Gastrocnemius medialis (tissue), 4 donors: ENCODE measurements at regions not wholly inside any gene's neighbourhood (a gene's known extent, or its start where the extent isn't known, plus 50 kb on each side); places are given as distances from the start of the nearest gene placed in this dataset.
"Not testable (repeated sequence)": the region's sequence is repeated elsewhere in the genome, so short reads cannot be mapped to it uniquely, and the experiment has no call there.

Experiments used
- ATAC-seq, 2 donors: fragments of 150-250 bp; one replicate each; pipeline ENCODE4 v1.9.1; 2016
- DNase-seq, 2 donors: peaks; one replicate each; pipeline ENCODE4 v3.0.0-alpha.2; 2019
- H3K27ac ChIP-seq, 4 donors: fragments of 200-600 bp; sonication (generic); 1 replicate in 1 of 4; 2 replicates in 3 of 4; pipeline ENCODE4 v1.5.1; 2016 to 2018; ENCODE audit warnings: mild to moderate bottlenecking in 2 of 4, moderate library complexity in 1 of 4
- H3K27me3 ChIP-seq, 3 donors: fragments of 200-600 bp; sonication (generic) in 2 of 3; 1 replicate in 1 of 3; 2 replicates in 2 of 3; pipeline versions ENCODE4 v1.5.1 to v1.6.0; 2016 to 2019; ENCODE audit warnings: mild to moderate bottlenecking in 1 of 3, moderate library complexity in 1 of 3
- H3K36me3 ChIP-seq, 2 donors: fragments of 200-600 bp; sonication (generic) in 1 of 2; one replicate each; pipeline ENCODE4 v1.5.1; 2017 to 2018
- H3K4me1 ChIP-seq, 2 donors: fragments of 200-600 bp; sonication (generic) in 1 of 2; one replicate each; pipeline ENCODE4 v1.5.1; 2016 to 2017; ENCODE audit warnings: mild to moderate bottlenecking in 2 of 2
- H3K4me3 ChIP-seq, 4 donors: fragments of 200-600 bp; sonication (generic) in 3 of 4; 1 replicate in 1 of 4; 2 replicates in 3 of 4; pipeline ENCODE4 v1.5.1; 2016 to 2019; ENCODE audit warnings: mild to moderate bottlenecking in 2 of 4
- H3K9me3 ChIP-seq, 3 donors: fragments of 200-600 bp; sonication (generic) in 2 of 3; 1 replicate in 1 of 3; 2 replicates in 2 of 3; pipeline ENCODE4 v1.5.1; 2016 to 2019
- POLR2A ChIP-seq, 2 donors: fragments of 450-650 bp; IDR thresholded peaks; one replicate each; pipeline ENCODE4 v1.6.1; 2017; ENCODE audit warnings: antibody characterized with exemption in 2 of 2, mild to moderate bottlenecking in 2 of 2, moderate library complexity in 2 of 2
- in situ Hi-C, 4 donors: fragments of 200-750 bp; cut with MboI; loops; one replicate each; pipeline versions ENCODE4 v1.15.0 to v1.8.0; 2017; ENCODE audit warnings: low sequenced_read_pairs in 4 of 4
- intact Hi-C: fragments of 100-400 bp; cut with DNase I; formaldehyde crosslinking; loops from one replicate; pipeline ENCODE4 v1.15.1; 2023; ENCODE audit warnings: low total_unique reads
- TF ChIP-seq, protein P1 (sequence below), 5 experiments: fragments of 450-650 bp in 3 of 5; fragments of 200-600 bp in 2 of 5; sonication (generic) in 2 of 5; IDR thresholded peaks in 4 of 5; conservative IDR thresholded peaks in 1 of 5; 1 replicate in 4 of 5; 2 replicates in 1 of 5; pipeline ENCODE4 v1.5.1; 2016 to 2019; ENCODE audit warnings: antibody characterized with exemption in 5 of 5, mild to moderate bottlenecking in 3 of 5, moderate library complexity in 3 of 5

DNA sequence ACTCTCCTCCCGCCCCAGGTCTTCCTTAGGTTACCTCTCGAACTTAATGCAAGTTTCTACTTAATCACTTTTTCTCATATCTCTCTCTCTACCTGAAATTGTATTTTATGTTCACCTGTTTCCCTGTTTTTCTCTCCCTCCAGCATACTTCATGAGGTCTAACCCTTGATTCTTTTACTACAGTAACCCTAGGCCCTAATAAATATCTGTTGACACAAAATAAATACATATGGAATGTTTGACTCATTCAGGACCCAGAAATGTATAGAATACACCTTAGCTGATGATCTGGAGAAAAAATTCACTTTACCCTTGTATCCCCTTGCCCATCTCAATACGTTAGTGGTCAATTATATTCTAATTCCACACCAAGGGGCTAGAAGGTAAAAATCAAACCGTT, 250.9 kb upstream of the PTGER4 start:
- H3K27me3 ChIP-seq = no peaks in the 10 kb centered on the region
- H3K27ac ChIP-seq = no peak overlapping the region
- ATAC-seq (no peak), DNase-seq (no peak)
- no peaks in the 10 kb centered on the region for H3K36me3 ChIP-seq
- H3K4me1 ChIP-seq = no peaks in the 10 kb centered on the region
- H3K9me3 ChIP-seq = no peaks in the 10 kb centered on the region
- intact Hi-C loops (no loop called here), in situ Hi-C loops (no loop called here)
- H3K4me3 ChIP-seq = no peak overlapping the region
- TF ChIP-seq POLR2A (IDR thresholded peaks at IDR 0.05) = no peak
- TF ChIP-seq, protein P1, sequence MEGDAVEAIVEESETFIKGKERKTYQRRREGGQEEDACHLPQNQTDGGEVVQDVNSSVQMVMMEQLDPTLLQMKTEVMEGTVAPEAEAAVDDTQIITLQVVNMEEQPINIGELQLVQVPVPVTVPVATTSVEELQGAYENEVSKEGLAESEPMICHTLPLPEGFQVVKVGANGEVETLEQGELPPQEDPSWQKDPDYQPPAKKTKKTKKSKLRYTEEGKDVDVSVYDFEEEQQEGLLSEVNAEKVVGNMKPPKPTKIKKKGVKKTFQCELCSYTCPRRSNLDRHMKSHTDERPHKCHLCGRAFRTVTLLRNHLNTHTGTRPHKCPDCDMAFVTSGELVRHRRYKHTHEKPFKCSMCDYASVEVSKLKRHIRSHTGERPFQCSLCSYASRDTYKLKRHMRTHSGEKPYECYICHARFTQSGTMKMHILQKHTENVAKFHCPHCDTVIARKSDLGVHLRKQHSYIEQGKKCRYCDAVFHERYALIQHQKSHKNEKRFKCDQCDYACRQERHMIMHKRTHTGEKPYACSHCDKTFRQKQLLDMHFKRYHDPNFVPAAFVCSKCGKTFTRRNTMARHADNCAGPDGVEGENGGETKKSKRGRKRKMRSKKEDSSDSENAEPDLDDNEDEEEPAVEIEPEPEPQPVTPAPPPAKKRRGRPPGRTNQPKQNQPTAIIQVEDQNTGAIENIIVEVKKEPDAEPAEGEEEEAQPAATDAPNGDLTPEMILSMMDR (IDR thresholded peaks at IDR 0.05 in 4 of 5, conservative IDR thresholded peaks at IDR 0.05 in 1 of 5) = no peak

DNA sequence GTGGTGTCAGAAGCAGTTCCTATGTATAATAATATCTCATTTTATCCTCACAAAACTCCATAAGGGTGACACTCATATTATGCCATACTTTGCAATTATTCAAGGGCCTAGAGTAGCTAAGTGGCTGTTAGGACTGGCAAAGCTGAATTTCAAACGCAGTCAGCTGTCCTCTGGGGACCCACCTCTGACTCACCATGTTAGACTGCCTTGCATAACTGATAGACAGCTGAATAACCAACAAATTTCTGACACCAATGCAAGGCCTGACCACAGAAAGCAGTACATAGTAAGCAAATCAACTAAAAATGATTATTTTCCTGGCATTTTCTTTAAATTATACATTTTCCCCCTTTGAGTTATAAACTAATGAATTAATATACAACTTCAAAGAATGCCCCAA, 251.6 kb upstream of the PTGER4 start:
- Histone ChIP-seq H3K27me3 (no peaks in the 10 kb centered on the region), H3K27ac (no peak overlapping the region), H3K4me3 (no peak overlapping the region), H3K36me3 (no peaks in the 10 kb centered on the region), H3K9me3 (no peaks in the 10 kb centered on the region), H3K4me1 (no peaks in the 10 kb centered on the region)
- TF ChIP-seq POLR2A (IDR thresholded peaks at IDR 0.05) = no peak
- TF ChIP-seq, protein P1 (IDR thresholded peaks at IDR 0.05 in 4 of 5, conservative IDR thresholded peaks at IDR 0.05 in 1 of 5) = no peak
- ATAC-seq = peak; percentile 66 to 72
- in situ Hi-C loops = no loop called here
- intact Hi-C loops = no loop called here
- peak; percentile 7 to 55 for DNase-seq

DNA sequence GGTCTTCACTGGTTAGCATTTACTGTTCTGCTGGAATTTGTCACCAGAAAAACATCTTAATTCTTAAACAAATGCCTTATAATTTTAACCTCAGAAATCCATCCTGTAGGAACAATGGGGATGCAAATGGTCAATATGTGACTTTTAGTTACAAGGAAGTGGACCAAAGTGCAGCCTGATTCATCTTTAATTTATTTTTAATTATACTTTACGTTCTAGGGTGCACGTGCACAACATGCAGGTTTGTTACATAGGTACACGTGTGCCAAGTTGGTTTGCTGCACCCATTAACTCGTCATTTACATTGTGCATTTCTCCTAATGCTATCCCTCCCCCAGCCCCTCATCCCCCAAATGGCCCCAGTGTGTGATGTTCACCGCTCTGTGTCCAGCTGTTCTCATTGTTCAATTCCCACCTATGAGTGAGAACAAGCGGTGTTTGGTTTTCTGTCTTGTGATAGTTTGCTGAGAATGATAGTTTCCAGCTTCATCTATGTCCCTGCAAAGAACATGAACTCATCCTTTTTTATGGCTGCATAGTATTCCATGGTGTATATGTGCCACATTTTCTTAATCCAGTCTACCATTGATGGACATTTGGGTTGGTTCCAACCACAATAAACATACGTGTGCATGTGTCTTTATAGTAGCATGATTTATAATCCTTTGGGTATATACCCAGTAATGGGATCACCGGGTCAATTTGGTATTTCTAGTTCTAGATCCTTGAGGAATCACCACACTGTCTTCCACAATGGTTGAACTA, 262.5 kb upstream of the PTGER4 start:
- H3K4me1 ChIP-seq, DNase-seq, in situ Hi-C loops, H3K27me3 ChIP-seq, intact Hi-C loops, ATAC-seq, H3K36me3 ChIP-seq, H3K27ac ChIP-seq, H3K4me3 ChIP-seq, H3K9me3 ChIP-seq: not testable (repeated sequence)

DNA sequence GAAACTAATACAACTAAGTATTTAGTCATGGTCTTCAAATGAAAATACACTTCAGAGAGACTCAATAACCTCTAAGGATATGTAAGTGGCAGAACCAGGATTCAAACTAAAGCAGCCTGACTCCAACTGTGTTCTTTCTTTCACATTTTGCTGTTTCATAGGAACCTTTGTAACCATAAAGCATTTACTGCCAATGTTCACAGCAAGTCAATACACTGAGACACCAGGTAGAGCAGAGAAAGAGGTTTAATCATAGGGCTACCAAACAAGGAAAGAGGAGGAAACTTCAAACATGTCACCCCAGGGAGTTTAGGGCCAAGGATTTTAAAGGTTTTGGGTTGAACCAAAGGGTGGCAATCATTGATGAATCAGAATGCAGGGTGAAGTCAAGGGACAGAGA, 263.1 kb upstream of the PTGER4 start:
- TF ChIP-seq, protein P1 (IDR thresholded peaks at IDR 0.05 in 4 of 5, conservative IDR thresholded peaks at IDR 0.05 in 1 of 5) = no peak
- no peak for TF ChIP-seq POLR2A (IDR thresholded peaks at IDR 0.05)
- no peak for ATAC-seq
- peaks cover 0 to 1% of the 10 kb centered on the region in 2 donors for H3K4me1 ChIP-seq
- no peak overlapping the region for H3K4me3 ChIP-seq
- intact Hi-C loops (no loop called here), in situ Hi-C loops (no loop called here)
- no peak overlapping the region for H3K27ac ChIP-seq
- H3K36me3 ChIP-seq = no peaks in the 10 kb centered on the region
- no peaks in the 10 kb centered on the region for H3K27me3 ChIP-seq
- no peak for DNase-seq
- peaks cover 0 to 7% (median 0%) of the 10 kb centered on the region in 3 donors for H3K9me3 ChIP-seq

DNA sequence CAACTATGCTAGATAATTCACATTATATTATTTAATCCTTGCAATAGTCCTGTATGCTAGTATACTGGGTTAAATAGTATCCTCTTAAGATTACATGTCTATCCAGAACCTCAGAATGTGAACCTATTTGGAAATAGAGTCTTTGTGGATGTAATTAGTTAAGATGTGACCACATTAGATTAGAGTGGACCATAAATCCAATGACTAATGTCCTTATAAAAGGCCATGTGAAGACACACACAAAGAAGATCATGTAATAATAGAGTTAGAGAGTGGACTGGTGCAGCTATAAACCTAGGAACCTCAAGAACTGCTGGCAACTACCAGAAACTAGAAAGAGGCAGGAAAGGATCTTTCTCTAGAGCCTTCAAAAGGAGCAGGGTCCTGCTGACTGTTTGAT, 263.6 kb upstream of the PTGER4 start:
- H3K9me3 ChIP-seq = peaks cover 0 to 7% (median 0%) of the 10 kb centered on the region in 3 donors
- intact Hi-C loops (no loop called here), in situ Hi-C loops (no loop called here)
- no peak overlapping the region for H3K27ac ChIP-seq
- H3K27me3 ChIP-seq = no peaks in the 10 kb centered on the region
- no peak for ATAC-seq
- no peak overlapping the region for H3K4me3 ChIP-seq
- H3K36me3 ChIP-seq = no peaks in the 10 kb centered on the region
- TF ChIP-seq POLR2A (IDR thresholded peaks at IDR 0.05) = no peak
- TF ChIP-seq, protein P1 (IDR thresholded peaks at IDR 0.05 in 4 of 5, conservative IDR thresholded peaks at IDR 0.05 in 1 of 5) = no peak
- peaks cover 0 to 6% of the 10 kb centered on the region in 2 donors for H3K4me1 ChIP-seq
- no peak for DNase-seq
